H1 (cell line): ENCODE measurements at regions not wholly inside any gene's neighbourhood (a gene's known extent, or its start where the extent isn't known, plus 50 kb on each side); places are given as distances from the start of the nearest gene placed in this dataset.

Source experiments
- CTCF ChIA-PET: fragments of 300-600 bp; sonication (Branson Sonifier 250); formaldehyde crosslinking; loops from one replicate; lab custom pipeline; 2021; ENCODE audit not compliant: partially characterized antibody; lab: Charles Lee
- POLR2A ChIA-PET: fragments of 300-600 bp; sonication (Branson Sonifier 250); formaldehyde crosslinking; loops from one replicate; lab custom pipeline; 2021; ENCODE audit warnings: inconsistent platforms; ENCODE audit not compliant: partially characterized antibody; lab: Charles Lee
- DNase-seq, 2 experiments: peaks; one replicate each; pipeline versions ENCODE4 v3.0.0 to v3.0.0-alpha.2; 2010 to 2022; ENCODE audit warnings: low spot score in 2 of 2, low read depth in 1 of 2, mixed read lengths in 1 of 2
- FAIRE-seq: peaks from 2 replicates; lab custom pipeline; 2011; peaks lifted over from hg19 to GRCh38; lab: Jason Lieb, UNC
- H2AFZ ChIP-seq: 2 replicates; pipeline ENCODE4 v1.8.1; 2012; ENCODE audit warnings: low read length, inconsistent platforms
- H2AK5ac ChIP-seq: 2 replicates; pipeline ENCODE4 v1.6.1; 2013; ENCODE audit warnings: low read depth, low read length
- H2BK120ac ChIP-seq: replicated peaks from 2 replicates; pipeline ENCODE3; 2013; ENCODE audit warnings: low read depth, low read length, inconsistent platforms
- H2BK12ac ChIP-seq: 2 replicates; pipeline ENCODE4 v1.6.1; 2013; ENCODE audit warnings: low read depth, low read length
- H2BK15ac ChIP-seq: 2 replicates; pipeline ENCODE4 v1.6.1; 2013; ENCODE audit warnings: low read length
- H2BK20ac ChIP-seq: 2 replicates; pipeline ENCODE4 v1.6.1; 2013; ENCODE audit warnings: low read length
- H2BK5ac ChIP-seq: 2 replicates; pipeline ENCODE4 v1.6.1; 2013; ENCODE audit warnings: low read depth, low read length
- H3K14ac ChIP-seq: 2 replicates; pipeline ENCODE4 v1.6.1; 2013; ENCODE audit warnings: inconsistent platforms; ENCODE audit not compliant: insufficient read length
- H3K18ac ChIP-seq: 2 replicates; pipeline ENCODE4 v1.6.1; 2013; ENCODE audit warnings: low read length; ENCODE audit errors: extremely low read depth
- H3K23ac ChIP-seq: 2 replicates; pipeline ENCODE4 v1.6.1; 2013; ENCODE audit warnings: inconsistent platforms; ENCODE audit not compliant: insufficient read length
- H3K23me2 ChIP-seq: 2 replicates; pipeline ENCODE4 v1.6.1; 2013; ENCODE audit warnings: low read depth, low read length
- H3K27ac ChIP-seq: 2 replicates; pipeline ENCODE4 v1.6.1; 2011; ENCODE audit warnings: low read depth, low read length, inconsistent platforms
- H3K27me3 ChIP-seq, 4 experiments: replicated peaks in 1 of 4; 1 replicate in 1 of 4; 2 replicates in 3 of 4; pipeline versions ENCODE4 v1.6.1 to v1.8.1; 2011 to 2013; ENCODE audit warnings: low read length in 3 of 4, mild to moderate bottlenecking in 3 of 4, inconsistent platforms in 2 of 4, mixed read lengths in 2 of 4, moderate library complexity in 1 of 4; ENCODE audit not compliant: control insufficient read depth in 3 of 4, insufficient read depth in 3 of 4; ENCODE audit errors: extremely low read depth in 1 of 4
- H3K36me3 ChIP-seq, 4 experiments: 2 replicates each; pipeline versions ENCODE4 v1.6.1 to v1.8.1; 2011 to 2013; ENCODE audit warnings: mild to moderate bottlenecking in 4 of 4, low read length in 3 of 4, moderate library complexity in 2 of 4, control low read depth in 1 of 4, inconsistent platforms in 1 of 4; ENCODE audit not compliant: insufficient read depth in 4 of 4, control insufficient read depth in 2 of 4
- H3K4ac ChIP-seq: replicated peaks from 2 replicates; pipeline ENCODE3; 2013; ENCODE audit warnings: low read length, low read depth, mixed read lengths, inconsistent platforms; ENCODE audit not compliant: insufficient read length
- H3K4me1 ChIP-seq, 4 experiments: replicated peaks in 1 of 4; 1 replicate in 1 of 4; 2 replicates in 3 of 4; pipeline versions ENCODE4 v1.6.1 to v1.8.1; 2011 to 2013; ENCODE audit warnings: low read length in 3 of 4, inconsistent platforms in 2 of 4, mixed read lengths in 1 of 4; ENCODE audit not compliant: insufficient read depth in 4 of 4, control insufficient read depth in 3 of 4
- H3K4me2 ChIP-seq, 2 experiments: 2 replicates each; pipeline versions ENCODE4 v1.6.1 to v1.8.1; 2011 to 2013; ENCODE audit warnings: low read depth in 2 of 2, low read length in 2 of 2, control low read depth in 1 of 2, inconsistent platforms in 1 of 2, mild to moderate bottlenecking in 1 of 2; ENCODE audit not compliant: insufficient read depth in 1 of 2
- H3K4me3 ChIP-seq, 4 experiments: fragments of 200-600, 300-600 bp in 1 of 4; sonication (generic), shearing (Covaris generic), sonication (Bioruptor Twin) in 1 of 4; 2 replicates each; pipeline versions ENCODE4 v1.5.1 to v1.8.1; 2011 to 2016; ENCODE audit warnings: low read length in 4 of 4, low read depth in 3 of 4, control low read depth in 2 of 4, inconsistent platforms in 2 of 4, mild to moderate bottlenecking in 2 of 4, mixed read lengths in 1 of 4, moderate library complexity in 1 of 4; ENCODE audit not compliant: insufficient read depth in 2 of 4; ENCODE audit errors: extremely low read depth in 1 of 4
- H3K56ac ChIP-seq: replicated peaks from 2 replicates; pipeline ENCODE3; 2013; ENCODE audit warnings: low read depth, mild to moderate bottlenecking, mixed read lengths, low read length, inconsistent platforms; ENCODE audit not compliant: insufficient read length
- H3K79me1 ChIP-seq: 2 replicates; pipeline ENCODE4 v1.6.1; 2013; ENCODE audit warnings: low read depth, low read length, control low read depth
- H3K79me2 ChIP-seq, 2 experiments: 2 replicates each; pipeline versions ENCODE4 v1.6.1 to v1.8.1; 2012 to 2013; ENCODE audit warnings: low read length in 2 of 2, mild to moderate bottlenecking in 2 of 2, inconsistent platforms in 1 of 2; ENCODE audit not compliant: insufficient read depth in 2 of 2, control insufficient read depth in 1 of 2
- H3K9ac ChIP-seq, 4 experiments: replicated peaks in 1 of 4; 1 replicate in 1 of 4; 2 replicates in 3 of 4; pipeline versions ENCODE4 v1.6.1 to v1.8.1; 2011 to 2013; ENCODE audit warnings: low read depth in 3 of 4, low read length in 3 of 4, control low read depth in 2 of 4, mild to moderate bottlenecking in 2 of 4, moderate library complexity in 2 of 4, inconsistent platforms in 1 of 4; ENCODE audit errors: extremely low read depth in 1 of 4
- H3K9me3 ChIP-seq, 2 experiments: 2 replicates each; pipeline versions ENCODE4 v1.6.1 to v1.8.1; 2012 to 2013; ENCODE audit warnings: mild to moderate bottlenecking in 2 of 2, moderate library complexity in 2 of 2, control low read depth in 1 of 2, inconsistent platforms in 1 of 2, low read depth in 1 of 2, low read length in 1 of 2, mixed read lengths in 1 of 2; ENCODE audit not compliant: insufficient read depth in 2 of 2
- H4K20me1 ChIP-seq, 2 experiments: replicated peaks in 1 of 2; 2 replicates each; pipeline versions ENCODE3 to v1.8.1; 2011 to 2013; ENCODE audit warnings: inconsistent platforms in 2 of 2, low read length in 2 of 2, mild to moderate bottlenecking in 1 of 2; ENCODE audit not compliant: insufficient read depth in 2 of 2, control insufficient read depth in 1 of 2
- H4K5ac ChIP-seq: 2 replicates; pipeline ENCODE4 v1.6.1; 2013; ENCODE audit warnings: low read length, low read depth, mixed read lengths, inconsistent platforms; ENCODE audit not compliant: insufficient read length
- H4K8ac ChIP-seq: 2 replicates; pipeline ENCODE4 v1.8.0; 2013; ENCODE audit warnings: mild to moderate bottlenecking, moderate library complexity, low read length, inconsistent platforms; ENCODE audit not compliant: insufficient read depth; ENCODE audit errors: extremely low read depth
- H4K91ac ChIP-seq: replicated peaks from 2 replicates; pipeline ENCODE3; 2013; ENCODE audit warnings: low read length, mixed read lengths, inconsistent platforms; ENCODE audit not compliant: insufficient read length
- EP300 ChIP-seq, 2 experiments: IDR thresholded peaks; 1 replicate in 1 of 2; 2 replicates in 1 of 2; pipeline ENCODE4 v1.6.1; 2011 to 2012; ENCODE audit warnings: low read depth in 2 of 2, low read length in 2 of 2, mild to moderate bottlenecking in 2 of 2, borderline replicate concordance in 1 of 2, inconsistent platforms in 1 of 2, moderate library complexity in 1 of 2
- PHF8 ChIP-seq: fragments of 200-600 bp; sonication (generic); conservative IDR thresholded peaks from 2 replicates; pipeline ENCODE4 v1.7.1; 2012; ENCODE audit warnings: low read depth, mild to moderate bottlenecking, inconsistent platforms, low read length, moderate library complexity
- WGBS, 2 experiments: shearing (Covaris generic) in 1 of 2; methylation state at CpG; one replicate each; pipeline versions ENCODE4 v1.1.6 to v1.1.7; 2013 to 2015; ENCODE audit warnings: low lambda C conversion rate in 2 of 2, mixed read lengths in 2 of 2, inconsistent platforms in 1 of 2, low coverage in 1 of 2, missing lambda C conversion rate in 1 of 2; ENCODE audit not compliant: insufficient replicate concordance in 2 of 2, insufficient coverage in 1 of 2, insufficient read length in 1 of 2; ENCODE audit errors: extremely low coverage in 1 of 2, missing lambda C conversion rate in 1 of 2; 5-methylcytosine and 5-hydroxymethylcytosine counted together

GRCh38 chr14:81676879-81677278, 143.2 kb upstream of the SEL1L start:
- no peak for DNase-seq
- TF ChIP-seq EP300 (IDR thresholded peaks at IDR 0.05; ENCODE audit: borderline replicate concordance in 1 of 2, low read depth in 2 of 2, low read length in 2 of 2) (no peak), PHF8 (no peak)
- TF ChIP-seq, all 59 proteins: peak for 0
- Histone ChIP-seq H4K20me1 (peaks cover 0 to 3% of the 10 kb centered on the region in 2 experiments), H3K4me3 (no peak overlapping the region), H4K5ac (no peak overlapping the region), H3K79me2 (no peaks in the 10 kb centered on the region), H2BK15ac (no peak overlapping the region), H3K9ac (no peak overlapping the region), H2BK12ac (no peak overlapping the region), H3K18ac (no peak overlapping the region), H2BK5ac (no peak overlapping the region), H3K23me2 (no peaks in the 10 kb centered on the region), H3K27ac (no peak overlapping the region), H3K4ac (no peak overlapping the region), H2AK5ac (no peak overlapping the region), H2BK120ac (no peak overlapping the region), H3K4me1 (peaks cover 0 to 7% (median 5%) of the 10 kb centered on the region in 4 experiments; a peak in 4 of 7 replicates), H4K91ac (no peak overlapping the region), H3K23ac (no peak overlapping the region), H3K79me1 (no peaks in the 10 kb centered on the region), H3K9me3 (peaks cover 0 to 4% of the 10 kb centered on the region in 2 experiments; a peak in 1 of 4 replicates), H3K56ac (no peak overlapping the region), H2BK20ac (no peak overlapping the region), H3K36me3 (peaks cover 0 to 3% (median 0%) of the 10 kb centered on the region in 4 experiments; a peak in 1 of 8 replicates), H3K4me2 (no peak overlapping the region), H2AFZ (no peak overlapping the region), H3K14ac (no peak overlapping the region), H4K8ac (no peak overlapping the region), H3K27me3 (peaks cover 18 to 52% (median 34%) of the 10 kb centered on the region in 4 experiments)
- ChIA-PET CTCF (interaction anchor here (0.5 to 1.4 kb wide), 3 partner anchors 9 to 817 kb away, joined by 3 to 4 read pairs (median 3); no protein-coding TSS in a partner anchor), POLR2A (no interaction called here)
- FAIRE-seq = no peak
- WGBS, 2 experiments = 89% methylated on average over 7 of the region's 7 CpGs; no CpG with 5 or more reads in 1 of the 2 experiments
